22Rv1 (cell line): ENCODE measurements at regions not wholly inside any gene's neighbourhood (a gene's known extent, or its start where the extent isn't known, plus 50 kb on each side); places are given as distances from the start of the nearest gene placed in this dataset.

Experiments
- H3K27ac ChIP-seq: fragments of 450-650 bp; 2 replicates; pipeline ENCODE4 v1.5.1; 2017
- CTCF ChIP-seq: fragments of 450-650 bp; IDR thresholded peaks from 2 replicates; pipeline ENCODE4 v1.5.1; 2017; ENCODE audit warnings: mild to moderate bottlenecking
- ZFX ChIP-seq: fragments of 450-650 bp; IDR thresholded peaks from 2 replicates; pipeline ENCODE4 v1.6.1; 2017; ENCODE audit warnings: antibody characterized with exemption, borderline replicate concordance

- no peak for TF ChIP-seq CTCF
- no peak for TF ChIP-seq ZFX
- H3K27ac ChIP-seq, result no peak overlapping the region
These were observed 471.6 kb upstream of the LMO3 start for GRCh38 chr12:17077594-17077993.

GRCh38 chr12:17076811-17077210 is 470.8 kb upstream of the LMO3 start:
- TF ChIP-seq CTCF (no peak), ZFX (no peak)
- no peak overlapping the region for H3K27ac ChIP-seq

- TF ChIP-seq CTCF (no peak), ZFX (no peak)
- no peak overlapping the region for H3K27ac ChIP-seq
These were observed 470.2 kb upstream of the LMO3 start for GRCh38 chr12:17076028-17076744.

- no peak for TF ChIP-seq CTCF
- TF ChIP-seq ZFX, result no peak
These were observed 458.9 kb upstream of the LMO3 start for GRCh38 chr12:17064834-17065233.

GRCh38 chr12:17062267-17063036 is 456.5 kb upstream of the LMO3 start:
- TF ChIP-seq ZFX, result no peak
- no peak for TF ChIP-seq CTCF
- peak overlapping the region; percentile 64 for H3K27ac ChIP-seq

More at GRCh38 chr12:17064834-17065233, 458.9 kb upstream of the LMO3 start:
- no peak overlapping the region for H3K27ac ChIP-seq

GRCh38 chr12:17060260-17060659 is 454.3 kb upstream of the LMO3 start:
- no peak overlapping the region for H3K27ac ChIP-seq
- TF ChIP-seq CTCF, result no peak
- no peak for TF ChIP-seq ZFX

- no peak for TF ChIP-seq ZFX
- TF ChIP-seq CTCF, result no peak
- no peak overlapping the region for H3K27ac ChIP-seq
These were observed 450.6 kb upstream of the LMO3 start for GRCh38 chr12:17056546-17056945.
